GM13977 (cell line): ENCODE measurements at regions not wholly inside any gene's neighbourhood (a gene's known extent, or its start where the extent isn't known, plus 50 kb on each side); places are given as distances from the start of the nearest gene placed in this dataset.

ENCODE experiments used
- DNase-seq: peaks from one replicate; pipeline ENCODE4 v3.0.0; 2012; ENCODE audit warnings: low spot score
- in situ Hi-C: fragments of 300-500 bp; cut with MboI; formaldehyde crosslinking; loops from one replicate; pipeline ENCODE4 v1.12.0; 2022; ENCODE audit warnings: low sequenced_read_pairs, low pct_unique_long_range_greater_than_20kb, mixed read lengths, inconsistent platforms; ENCODE audit not compliant: unreplicated experiment
- TF ChIP-seq, protein P1 (sequence below): IDR thresholded peaks from 2 replicates; pipeline ENCODE4 v1.5.1; 2012; ENCODE audit warnings: mild to moderate bottlenecking, control low read depth; ENCODE audit not compliant: insufficient read depth; ENCODE audit errors: extremely low read depth, missing control alignments

DNA sequence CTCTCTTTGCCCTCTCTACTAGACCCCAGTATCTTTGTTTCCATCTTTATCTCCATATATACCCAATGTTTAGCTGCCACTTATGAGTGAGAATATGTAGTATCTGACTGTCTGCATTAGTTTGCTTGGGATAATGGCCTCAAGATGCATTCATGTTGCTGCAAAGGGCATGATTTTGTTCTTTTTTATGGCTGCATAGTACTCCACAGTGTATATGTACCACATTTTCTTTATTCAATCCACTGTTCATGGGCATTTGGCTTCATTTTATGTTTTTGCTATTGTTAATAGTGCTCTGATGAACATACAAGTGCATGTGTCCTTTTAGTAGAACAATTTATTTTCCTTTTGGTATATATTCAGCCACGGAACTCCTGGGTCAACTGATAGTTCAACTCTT, 671.5 kb upstream of the GRM7 start:
- in situ Hi-C loops, result no loop called here
- TF ChIP-seq, protein P1, sequence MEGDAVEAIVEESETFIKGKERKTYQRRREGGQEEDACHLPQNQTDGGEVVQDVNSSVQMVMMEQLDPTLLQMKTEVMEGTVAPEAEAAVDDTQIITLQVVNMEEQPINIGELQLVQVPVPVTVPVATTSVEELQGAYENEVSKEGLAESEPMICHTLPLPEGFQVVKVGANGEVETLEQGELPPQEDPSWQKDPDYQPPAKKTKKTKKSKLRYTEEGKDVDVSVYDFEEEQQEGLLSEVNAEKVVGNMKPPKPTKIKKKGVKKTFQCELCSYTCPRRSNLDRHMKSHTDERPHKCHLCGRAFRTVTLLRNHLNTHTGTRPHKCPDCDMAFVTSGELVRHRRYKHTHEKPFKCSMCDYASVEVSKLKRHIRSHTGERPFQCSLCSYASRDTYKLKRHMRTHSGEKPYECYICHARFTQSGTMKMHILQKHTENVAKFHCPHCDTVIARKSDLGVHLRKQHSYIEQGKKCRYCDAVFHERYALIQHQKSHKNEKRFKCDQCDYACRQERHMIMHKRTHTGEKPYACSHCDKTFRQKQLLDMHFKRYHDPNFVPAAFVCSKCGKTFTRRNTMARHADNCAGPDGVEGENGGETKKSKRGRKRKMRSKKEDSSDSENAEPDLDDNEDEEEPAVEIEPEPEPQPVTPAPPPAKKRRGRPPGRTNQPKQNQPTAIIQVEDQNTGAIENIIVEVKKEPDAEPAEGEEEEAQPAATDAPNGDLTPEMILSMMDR, result no peak
- DNase-seq, result no peak

GRCh38 chr3:6204891-6205290, 656.0 kb upstream of the GRM7 start:
- in situ Hi-C loops, result no loop called here

GRCh38 chr3:6216135-6217026, 644.5 kb upstream of the GRM7 start:
- no peak for DNase-seq
- TF ChIP-seq, protein P1, result no peak
- in situ Hi-C loops, result no loop called here

More at GRCh38 chr3:6204891-6205290, 656.0 kb upstream of the GRM7 start:
- TF ChIP-seq, protein P1, result peak; percentile 38
- no peak for DNase-seq

DNA sequence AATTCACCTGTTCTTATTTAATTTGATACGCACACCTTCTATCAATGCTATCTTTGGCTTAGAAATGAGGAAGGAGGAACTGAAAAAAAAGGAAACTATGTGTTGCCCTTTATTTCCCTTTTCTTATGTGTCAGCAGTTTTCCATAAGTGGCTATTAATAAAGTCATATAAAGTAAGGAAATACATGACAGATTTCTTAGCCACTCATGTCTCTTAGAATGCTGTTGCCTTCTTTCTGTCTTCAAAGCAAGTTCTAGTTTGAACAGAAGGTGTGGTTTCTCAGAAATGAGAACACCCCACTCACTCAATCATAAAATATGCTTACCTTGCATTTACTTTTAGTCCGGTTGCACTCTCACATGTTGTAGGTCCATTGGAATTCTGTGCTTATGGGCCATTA, 640.5 kb upstream of the GRM7 start:
- TF ChIP-seq, protein P1, result no peak
- DNase-seq, result no peak
- in situ Hi-C loops, result no loop called here

DNA sequence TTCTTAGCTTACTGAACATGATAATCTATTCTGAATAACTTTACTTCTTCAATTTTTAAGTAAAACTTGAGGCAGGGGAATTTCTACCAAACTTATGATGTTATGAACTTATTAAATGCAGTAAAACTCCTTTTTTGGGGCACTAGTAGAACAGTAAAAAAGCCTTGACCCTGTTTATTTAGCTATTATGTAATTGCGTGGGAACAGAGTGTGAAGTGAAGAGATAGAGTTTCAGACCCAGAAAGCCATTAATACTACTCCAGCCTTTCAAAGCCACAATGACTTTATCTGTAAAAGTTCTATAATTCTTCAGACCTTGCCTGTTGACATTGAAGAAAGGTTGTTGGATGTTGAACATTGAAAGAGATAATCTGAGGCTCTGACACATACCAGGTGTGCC, 638.8 kb upstream of the GRM7 start:
- in situ Hi-C loops, result no loop called here
- TF ChIP-seq, protein P1, result no peak
- no peak for DNase-seq

DNA sequence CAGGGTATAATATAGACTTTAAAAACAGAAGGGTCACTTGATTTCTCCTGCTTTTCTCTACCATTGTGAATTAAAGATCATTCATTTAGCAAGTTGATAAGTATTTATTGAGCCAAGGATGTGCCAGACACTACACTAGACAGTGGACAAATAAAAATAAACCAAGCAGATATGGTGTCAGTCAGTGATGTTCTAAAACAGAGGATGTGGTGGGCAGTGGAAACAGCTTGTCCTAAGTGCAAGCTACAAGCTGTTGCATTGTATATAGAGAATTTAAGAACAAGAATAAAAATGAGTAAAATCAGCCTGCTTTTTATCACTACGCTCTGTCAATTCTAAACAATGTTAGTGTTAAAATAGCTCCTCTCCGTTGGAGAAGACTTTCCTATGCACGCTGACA, 637.3 kb upstream of the GRM7 start:
- in situ Hi-C loops, result no loop called here
- DNase-seq, result no peak
- TF ChIP-seq, protein P1, result no peak
